ENCODE measurements at regions not wholly inside any gene's neighbourhood (a gene's known extent, or its start where the extent isn't known, plus 50 kb on each side); places are given as distances from the start of the nearest gene placed in this dataset.

DNA sequence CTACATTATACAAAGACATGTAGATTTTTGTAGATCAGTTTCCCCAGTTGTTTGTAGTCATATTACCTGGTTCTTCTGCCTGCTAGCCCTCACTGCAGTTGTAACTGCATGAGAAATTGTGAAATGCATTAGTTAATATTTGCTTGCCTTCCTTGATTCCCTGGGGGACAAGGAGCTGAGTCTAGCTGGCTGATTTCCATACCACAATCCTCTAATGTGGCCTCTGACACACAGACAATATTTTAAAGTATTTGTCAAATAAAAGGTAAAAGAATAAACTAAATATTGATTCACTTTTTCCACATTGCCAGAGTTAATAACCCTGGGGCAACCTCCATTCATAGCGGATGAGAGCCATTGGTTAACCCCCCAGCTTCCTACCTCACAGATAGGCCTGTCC lies 128.8 kb upstream of the TMEM132C start:
- Histone ChIP-seq H3K9me3 (ENCODE audit: control insufficient read depth in 2 of 3, insufficient read depth in 1 of 3, low read length in 3 of 3) (no peaks in the 10 kb centered on the region), H3K27me3 (ENCODE audit: control insufficient read depth, insufficient read depth, low read length) (no peaks in the 10 kb centered on the region), H3K27ac (ENCODE audit: low read depth in 2 of 2, low read length in 2 of 2) (no peak overlapping the region), H3K36me3 (ENCODE audit: control insufficient read depth in 2 of 3, insufficient read depth in 3 of 3, low read length in 3 of 3) (no peaks in the 10 kb centered on the region), H3K4me1 (ENCODE audit: control insufficient read depth in 2 of 3, insufficient read depth in 2 of 3, low read depth in 1 of 3, low read length in 3 of 3) (no peaks in the 10 kb centered on the region), H3K4me3 (ENCODE audit: low read length in 3 of 3) (no peak overlapping the region), H3K9ac (ENCODE audit: low read length in 3 of 3) (no peak overlapping the region)
- intact Hi-C loops (cut with DNase I): no loop called here
- FAIRE-seq: no peak
- no peak for TF ChIP-seq CTCF (IDR thresholded peaks at IDR 0.05; ENCODE audit: borderline replicate concordance, extremely low read depth, insufficient read depth)
- DNase-seq: no peak

GRCh38 chr12:128140551-128140950 lies 126.4 kb upstream of the TMEM132C start:
- Histone ChIP-seq H3K27ac (ENCODE audit: low read depth in 2 of 2, low read length in 2 of 2) (no peak overlapping the region), H3K4me3 (ENCODE audit: low read length in 3 of 3) (no peak overlapping the region), H3K27me3 (ENCODE audit: control insufficient read depth, insufficient read depth, low read length) (no peaks in the 10 kb centered on the region), H3K9ac (ENCODE audit: low read length in 3 of 3) (no peak overlapping the region), H3K9me3 (ENCODE audit: control insufficient read depth in 2 of 3, insufficient read depth in 1 of 3, low read length in 3 of 3) (no peaks in the 10 kb centered on the region), H3K36me3 (ENCODE audit: control insufficient read depth in 2 of 3, insufficient read depth in 3 of 3, low read length in 3 of 3) (no peaks in the 10 kb centered on the region), H3K4me1 (ENCODE audit: control insufficient read depth in 2 of 3, insufficient read depth in 2 of 3, low read depth in 1 of 3, low read length in 3 of 3) (no peaks in the 10 kb centered on the region)
- no peak for TF ChIP-seq CTCF (IDR thresholded peaks at IDR 0.05; ENCODE audit: borderline replicate concordance, extremely low read depth, insufficient read depth)
- DNase-seq: no peak
- no peak for FAIRE-seq
- intact Hi-C loops (cut with DNase I): no loop called here

- Histone ChIP-seq H3K36me3 (ENCODE audit: control insufficient read depth in 2 of 3, insufficient read depth in 3 of 3, low read length in 3 of 3) (no peaks in the 10 kb centered on the region), H3K4me1 (ENCODE audit: control insufficient read depth in 2 of 3, insufficient read depth in 2 of 3, low read depth in 1 of 3, low read length in 3 of 3) (no peaks in the 10 kb centered on the region), H3K27me3 (ENCODE audit: control insufficient read depth, insufficient read depth, low read length) (no peaks in the 10 kb centered on the region), H3K9ac (ENCODE audit: low read length in 3 of 3) (no peak overlapping the region), H3K27ac (ENCODE audit: low read depth in 2 of 2, low read length in 2 of 2) (no peak overlapping the region), H3K9me3 (ENCODE audit: control insufficient read depth in 2 of 3, insufficient read depth in 1 of 3, low read length in 3 of 3) (no peaks in the 10 kb centered on the region), H3K4me3 (ENCODE audit: low read length in 3 of 3) (no peak overlapping the region)
- FAIRE-seq: no peak
- intact Hi-C loops (cut with DNase I): no loop called here
- no peak for TF ChIP-seq CTCF (IDR thresholded peaks at IDR 0.05; ENCODE audit: borderline replicate concordance, extremely low read depth, insufficient read depth)
- DNase-seq: no peak
Observed at GRCh38 chr12:128150961-128151360, 116.0 kb upstream of the TMEM132C start.

- no peak for FAIRE-seq
- no peak for TF ChIP-seq CTCF (IDR thresholded peaks at IDR 0.05; ENCODE audit: borderline replicate concordance, extremely low read depth, insufficient read depth)
- no peaks in the 10 kb centered on the region for H3K9me3 ChIP-seq (ENCODE audit: control insufficient read depth in 2 of 3, insufficient read depth in 1 of 3, low read length in 3 of 3)
- intact Hi-C loops (cut with DNase I): no loop called here
- DNase-seq: no peak
- no peak overlapping the region for H3K27ac ChIP-seq (ENCODE audit: low read depth in 2 of 2, low read length in 2 of 2)
- H3K4me3 ChIP-seq (ENCODE audit: low read length in 3 of 3): no peak overlapping the region
- H3K9ac ChIP-seq (ENCODE audit: low read length in 3 of 3): no peak overlapping the region
- H3K4me1 ChIP-seq (ENCODE audit: control insufficient read depth in 2 of 3, insufficient read depth in 2 of 3, low read depth in 1 of 3, low read length in 3 of 3): no peaks in the 10 kb centered on the region
- H3K36me3 ChIP-seq (ENCODE audit: control insufficient read depth in 2 of 3, insufficient read depth in 3 of 3, low read length in 3 of 3): no peaks in the 10 kb centered on the region
- H3K27me3 ChIP-seq (ENCODE audit: control insufficient read depth, insufficient read depth, low read length): no peaks in the 10 kb centered on the region
Observed at GRCh38 chr12:128155571-128155970, 111.4 kb upstream of the TMEM132C start.
